ENCODE measurements at regions not wholly inside any gene's neighbourhood (a gene's known extent, or its start where the extent isn't known, plus 50 kb on each side); places are given as distances from the start of the nearest gene placed in this dataset.

- ChIA-PET CTCF (interaction anchor here (0.6 kb wide), 1 partner anchor 12 kb away, joined by 3 read pairs; no protein-coding TSS in a partner anchor), POLR2A (ENCODE audit: unreplicated experiment) (no interaction called here)
- H4K5ac ChIP-seq (ENCODE audit: low read depth, low read length) = no peak overlapping the region; the same call in 1 of the 2 replicates
- H2BK20ac ChIP-seq (ENCODE audit: low read depth, low read length) = no peak overlapping the region
- peak overlapping the region; percentile 79 for H3K9ac ChIP-seq (ENCODE audit: low read depth, low read length)
- peak overlapping the region; percentile 36 for H3K27ac ChIP-seq (ENCODE audit: insufficient read depth, low read length)
- H3K9me1 ChIP-seq (ENCODE audit: insufficient read depth, low read length) = no peaks in the 10 kb centered on the region
- peaks cover 6% of the 10 kb centered on the region; the same call in 1 of the 2 replicates for H4K20me1 ChIP-seq (ENCODE audit: insufficient read depth, low read length)
- no peak overlapping the region for H2BK120ac ChIP-seq (ENCODE audit: low read depth, low read length)
- peak overlapping the region; percentile 91 for H3K4me2 ChIP-seq (ENCODE audit: low read depth, low read length)
- peak overlapping the region; percentile 80 for H2AFZ ChIP-seq (replicated peaks; ENCODE audit: low read length, poor library complexity)
- no peak overlapping the region for H2BK5ac ChIP-seq (ENCODE audit: low read depth, low read length, poor library complexity, severe bottlenecking)
- peaks cover 8 to 28% of the 10 kb centered on the region in 2 experiments; a peak in 3 of 4 replicates for H3K79me1 ChIP-seq (ENCODE audit: low read depth in 1 of 2, low read length in 2 of 2)
- in situ Hi-C loops (cut with MboI; ENCODE audit: low sequenced_read_pairs) (no loop called here), dilution Hi-C loops (cut with HindIII; ENCODE audit: low sequenced_read_pairs, unreplicated experiment) (no loop called here), intact Hi-C loops (cut with micrococcal nuclease) (no loop called here)
- H3K14ac ChIP-seq (replicated peaks; ENCODE audit: low read depth, low read length) = peak overlapping the region; percentile 78; the same call in 1 of the 2 replicates
- WGBS, 2 experiments (ENCODE audit: extremely low coverage in 2 of 2, insufficient read length in 1 of 2) = no CpG with 5 or more reads among the region's 21 CpGs
- H3K4me3 ChIP-seq (ENCODE audit: insufficient read depth, low read depth, low read length) = peak overlapping the region; percentile 95
- DNase-seq (no peak), ATAC-seq (ENCODE audit: low read depth) (no peak)
- TF ChIP-seq, protein P1, sequence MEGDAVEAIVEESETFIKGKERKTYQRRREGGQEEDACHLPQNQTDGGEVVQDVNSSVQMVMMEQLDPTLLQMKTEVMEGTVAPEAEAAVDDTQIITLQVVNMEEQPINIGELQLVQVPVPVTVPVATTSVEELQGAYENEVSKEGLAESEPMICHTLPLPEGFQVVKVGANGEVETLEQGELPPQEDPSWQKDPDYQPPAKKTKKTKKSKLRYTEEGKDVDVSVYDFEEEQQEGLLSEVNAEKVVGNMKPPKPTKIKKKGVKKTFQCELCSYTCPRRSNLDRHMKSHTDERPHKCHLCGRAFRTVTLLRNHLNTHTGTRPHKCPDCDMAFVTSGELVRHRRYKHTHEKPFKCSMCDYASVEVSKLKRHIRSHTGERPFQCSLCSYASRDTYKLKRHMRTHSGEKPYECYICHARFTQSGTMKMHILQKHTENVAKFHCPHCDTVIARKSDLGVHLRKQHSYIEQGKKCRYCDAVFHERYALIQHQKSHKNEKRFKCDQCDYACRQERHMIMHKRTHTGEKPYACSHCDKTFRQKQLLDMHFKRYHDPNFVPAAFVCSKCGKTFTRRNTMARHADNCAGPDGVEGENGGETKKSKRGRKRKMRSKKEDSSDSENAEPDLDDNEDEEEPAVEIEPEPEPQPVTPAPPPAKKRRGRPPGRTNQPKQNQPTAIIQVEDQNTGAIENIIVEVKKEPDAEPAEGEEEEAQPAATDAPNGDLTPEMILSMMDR (conservative IDR thresholded peaks at IDR 0.05; ENCODE audit: low read depth, low read length) = no peak
- TF ChIP-seq MAFK (IDR thresholded peaks at IDR 0.05; ENCODE audit: low read depth, low read length) = no peak
- TF ChIP-seq RFX5 (IDR thresholded peaks at IDR 0.05; ENCODE audit: low read depth, low read length) = no peak
- TF ChIP-seq BHLHE40 (IDR thresholded peaks at IDR 0.05; ENCODE audit: low read depth, low read length) = no peak
- no peak for TF ChIP-seq MAZ (IDR thresholded peaks at IDR 0.05; ENCODE audit: borderline replicate concordance, low read depth, low read length)
- no peak for TF ChIP-seq CHD1 (IDR thresholded peaks at IDR 0.05; ENCODE audit: low read depth, low read length)
- TF ChIP-seq CEBPB (IDR thresholded peaks at IDR 0.05; ENCODE audit: low read depth, low read length) = no peak
- TF ChIP-seq, protein P2, sequence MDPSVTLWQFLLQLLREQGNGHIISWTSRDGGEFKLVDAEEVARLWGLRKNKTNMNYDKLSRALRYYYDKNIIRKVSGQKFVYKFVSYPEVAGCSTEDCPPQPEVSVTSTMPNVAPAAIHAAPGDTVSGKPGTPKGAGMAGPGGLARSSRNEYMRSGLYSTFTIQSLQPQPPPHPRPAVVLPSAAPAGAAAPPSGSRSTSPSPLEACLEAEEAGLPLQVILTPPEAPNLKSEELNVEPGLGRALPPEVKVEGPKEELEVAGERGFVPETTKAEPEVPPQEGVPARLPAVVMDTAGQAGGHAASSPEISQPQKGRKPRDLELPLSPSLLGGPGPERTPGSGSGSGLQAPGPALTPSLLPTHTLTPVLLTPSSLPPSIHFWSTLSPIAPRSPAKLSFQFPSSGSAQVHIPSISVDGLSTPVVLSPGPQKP (IDR thresholded peaks at IDR 0.05; ENCODE audit: borderline replicate concordance, low read depth, low read length) = no peak
- no peak for TF ChIP-seq NFE2L2 (IDR thresholded peaks at IDR 0.05; ENCODE audit: low read depth, low read length)
- TF ChIP-seq, protein P3, sequence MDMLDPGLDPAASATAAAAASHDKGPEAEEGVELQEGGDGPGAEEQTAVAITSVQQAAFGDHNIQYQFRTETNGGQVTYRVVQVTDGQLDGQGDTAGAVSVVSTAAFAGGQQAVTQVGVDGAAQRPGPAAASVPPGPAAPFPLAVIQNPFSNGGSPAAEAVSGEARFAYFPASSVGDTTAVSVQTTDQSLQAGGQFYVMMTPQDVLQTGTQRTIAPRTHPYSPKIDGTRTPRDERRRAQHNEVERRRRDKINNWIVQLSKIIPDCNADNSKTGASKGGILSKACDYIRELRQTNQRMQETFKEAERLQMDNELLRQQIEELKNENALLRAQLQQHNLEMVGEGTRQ (IDR thresholded peaks at IDR 0.05; ENCODE audit: low read depth, low read length) = no peak
- TF ChIP-seq POLR2A (IDR thresholded peaks at IDR 0.05; ENCODE audit: low read depth, low read length) = no peak
- TF ChIP-seq MXI1 (IDR thresholded peaks at IDR 0.05; ENCODE audit: borderline replicate concordance, low read depth, low read length) = no peak
- TF ChIP-seq RAD21 (IDR thresholded peaks at IDR 0.05; ENCODE audit: low read length) = no peak
- no peak for TF ChIP-seq SMC3 (IDR thresholded peaks at IDR 0.05; ENCODE audit: low read depth, low read length)
- no peak for TF ChIP-seq RCOR1 (IDR thresholded peaks at IDR 0.05; ENCODE audit: insufficient replicate concordance, low read length)
- TF ChIP-seq FOS (IDR thresholded peaks at IDR 0.05; ENCODE audit: low read depth, low read length) = no peak
- H3K56ac ChIP-seq (ENCODE audit: extremely low read depth, insufficient read depth, low read length) = no peak overlapping the region
- peaks cover 2% of the 10 kb centered on the region; the same call in 1 of the 2 replicates for H3K4me1 ChIP-seq (ENCODE audit: control insufficient read depth, insufficient read depth, low read length)
- H3K9me3 ChIP-seq (ENCODE audit: control insufficient read depth, insufficient read depth, low read length) = no peaks in the 10 kb centered on the region
- H4K8ac ChIP-seq (ENCODE audit: low read depth in 2 of 2, low read length in 2 of 2) = peak overlapping the region; percentile 73 to 91; a peak in 2 of 4 replicates
- no TSS peak for BruUV-seq (replicated peaks)
- H3K36me3 ChIP-seq (ENCODE audit: control insufficient read depth, insufficient read depth, low read length) = no peaks in the 10 kb centered on the region
- H3K23ac ChIP-seq (ENCODE audit: low read depth, low read length) = peak overlapping the region; percentile 88; the same call in 1 of the 2 replicates
- peak overlapping the region; percentile 49; the same call in 1 of the 2 replicates for H2AK5ac ChIP-seq (ENCODE audit: low read depth, low read length)
- H4K91ac ChIP-seq (ENCODE audit: insufficient read depth, low read depth, low read length) = no peak overlapping the region
- peak overlapping the region; percentile 83 for H3K4ac ChIP-seq (ENCODE audit: low read depth, low read length)
- peak overlapping the region; percentile 17 for H2AK9ac ChIP-seq (replicated peaks; ENCODE audit: low read depth, low read length, poor library complexity)
- no peak overlapping the region for H3K18ac ChIP-seq (ENCODE audit: low read depth, low read length)
- no peaks in the 10 kb centered on the region for H3K27me3 ChIP-seq (ENCODE audit: control insufficient read depth, insufficient read depth, low read length)
- no peak overlapping the region for H2BK15ac ChIP-seq (ENCODE audit: low read depth, low read length)
Observed at GRCh38 chr17:68102318-68102758, 66.8 kb downstream of the KPNA2 start.

Data from IMR-90 (cell line).